A549 (cell line): ENCODE measurements at regions not wholly inside any gene's neighbourhood (a gene's known extent, or its start where the extent isn't known, plus 50 kb on each side); places are given as distances from the start of the nearest gene placed in this dataset.
"Not testable (repeated sequence)": the region's sequence is repeated elsewhere in the genome, so short reads cannot be mapped to it uniquely, and the experiment has no call there.

Experiments
- ATAC-seq, 2 experiments: fragments of 200-7000 bp in 1 of 2; fragments of >200 bp in 1 of 2; cut with Nextera tagmentation in 1 of 2; cut with Tn5 transposase in 1 of 2; 3 replicates each; pipeline versions ENCODE4 v1.8.0 to v1.9.1; 2018 to 2020; ENCODE audit warnings: mild to moderate bottlenecking in 1 of 2, moderate library complexity in 1 of 2
- CTCF ChIA-PET: fragments of 300-600 bp; sonication (Branson Sonifier 250); formaldehyde crosslinking; extraction: SDS; loops from one replicate; lab custom pipeline; 2021; ENCODE audit warnings: antibody characterized with exemption, inconsistent platforms; lab: Yijun Ruan, JAX
- POLR2A ChIA-PET: fragments of 350-600 bp; formaldehyde crosslinking; extraction: SDS; loops from one replicate; lab custom pipeline; 2021; ENCODE audit warnings: antibody characterized with exemption, inconsistent platforms; lab: Yijun Ruan, JAX
- DNase-seq, 2 experiments: peaks; one replicate each; pipeline versions ENCODE4 v3.0.0 to v3.0.0-alpha.2; 2011 to 2016; ENCODE audit warnings: low read depth in 1 of 2, low spot score in 1 of 2
- FAIRE-seq: peaks from 2 replicates; lab custom pipeline; 2011; peaks lifted over from hg19 to GRCh38; lab: Jason Lieb, UNC
- H3K27ac ChIP-seq, 2 experiments: fragments of >200 bp; sonication (Bioruptor Twin); formaldehyde crosslinking; 3 replicates each; pipeline ENCODE4 v1.5.1; 2016 to 2017
- H3K4me1 ChIP-seq: fragments of >200 bp; sonication (Bioruptor Twin); formaldehyde crosslinking; 3 replicates; pipeline ENCODE4 v1.6.1; 2016
- H3K4me2 ChIP-seq: fragments of >200 bp; sonication (Bioruptor Twin); formaldehyde crosslinking; 3 replicates; pipeline ENCODE4 v1.6.1; 2016
- H3K4me3 ChIP-seq: fragments of >200 bp; sonication (Bioruptor Twin); formaldehyde crosslinking; 3 replicates; pipeline ENCODE4 v1.5.1; 2016
- H3K9me3 ChIP-seq: fragments of >200 bp; sonication (Bioruptor Twin); formaldehyde crosslinking; 3 replicates; pipeline ENCODE4 v1.6.1; 2016
- ATOH8 ChIP-seq: fragments of 250-450 bp; sonication (Bioruptor Pico); IDR thresholded peaks from 2 replicates; pipeline ENCODE4 v1.5.0; 2020; ENCODE audit warnings: low read depth, mild to moderate bottlenecking, moderate library complexity
- CBX2 ChIP-seq: fragments of 200-600 bp; sonication (generic); IDR thresholded peaks from 2 replicates; pipeline ENCODE4 v1.6.1; 2016; ENCODE audit warnings: low read depth, mild to moderate bottlenecking, borderline replicate concordance
- CHD4 ChIP-seq: fragments of 200-600 bp; sonication (generic); IDR thresholded peaks from 2 replicates; pipeline ENCODE4 v1.6.1; 2016; ENCODE audit warnings: antibody characterized with exemption, mild to moderate bottlenecking, borderline replicate concordance
- EHF ChIP-seq: fragments of 250-450 bp; sonication (Bioruptor Pico); IDR thresholded peaks from 2 replicates; pipeline ENCODE4 v1.5.0; 2020; ENCODE audit warnings: mild to moderate bottlenecking
- FOSB ChIP-seq: fragments of 250-450 bp; sonication (Bioruptor Pico); IDR thresholded peaks from 2 replicates; pipeline ENCODE4 v1.5.0; 2020; ENCODE audit warnings: mild to moderate bottlenecking, moderate library complexity
- GATA3 ChIP-seq: IDR thresholded peaks from 2 replicates; pipeline ENCODE4 v1.6.1; 2012; ENCODE audit warnings: borderline replicate concordance
- HDAC2 ChIP-seq: fragments of 200-600 bp; sonication (generic); IDR thresholded peaks from 2 replicates; pipeline ENCODE4 v1.6.1; 2016
- HES2 ChIP-seq: fragments of >200 bp; sonication (Bioruptor Twin); formaldehyde crosslinking; IDR thresholded peaks from 2 replicates; pipeline ENCODE4 v1.6.1; 2016
- HOXB13 ChIP-seq: fragments of 250-450 bp; sonication (Bioruptor Pico); IDR thresholded peaks from 2 replicates; pipeline ENCODE4 v1.5.0; 2020; ENCODE audit warnings: low read depth, mild to moderate bottlenecking, moderate library complexity
- KDM1A ChIP-seq: fragments of 200-600 bp; sonication (generic); IDR thresholded peaks from 2 replicates; pipeline ENCODE4 v1.6.1; 2016; ENCODE audit warnings: low read depth, mild to moderate bottlenecking
- MYC ChIP-seq: IDR thresholded peaks from 2 replicates; pipeline ENCODE4 v1.6.1; 2012; ENCODE audit warnings: mild to moderate bottlenecking, inconsistent platforms, low read length, improper control_type of control experiment, borderline replicate concordance
- NR3C1 ChIP-seq: fragments of >200 bp; sonication (Bioruptor Twin); formaldehyde crosslinking; IDR thresholded peaks from 3 replicates; pipeline ENCODE4 v1.6.1; 2017
- POLR2AphosphoS2 ChIP-seq: conservative IDR thresholded peaks from 2 replicates; pipeline ENCODE4 v1.6.1; 2012; ENCODE audit warnings: low read length, improper control_type of control experiment, inconsistent platforms
- RAD21 ChIP-seq, 2 experiments: fragments of >200 bp in 1 of 2; sonication (Bioruptor Twin) in 1 of 2; formaldehyde crosslinking in 1 of 2; IDR thresholded peaks in 1 of 2; conservative IDR thresholded peaks in 1 of 2; 2 replicates in 1 of 2; 3 replicates in 1 of 2; pipeline ENCODE4 v1.6.1; 2012 to 2018; ENCODE audit warnings: inconsistent platforms in 1 of 2
- REST ChIP-seq: fragments of 200-600 bp; sonication (generic); IDR thresholded peaks from 2 replicates; pipeline ENCODE4 v1.6.1; 2016; ENCODE audit warnings: antibody characterized with exemption, mild to moderate bottlenecking, moderate library complexity
- RFX5 ChIP-seq: fragments of 450-650 bp; IDR thresholded peaks from 2 replicates; pipeline ENCODE4 v1.7.1; 2014; ENCODE audit warnings: antibody characterized with exemption, mild to moderate bottlenecking, moderate library complexity
- RNF2 ChIP-seq: fragments of 200-600 bp; sonication (generic); IDR thresholded peaks from 2 replicates; pipeline ENCODE4 v1.6.1; 2016; ENCODE audit warnings: low read depth, mild to moderate bottlenecking, antibody characterized with exemption, moderate library complexity, borderline replicate concordance
- SREBF2 ChIP-seq: fragments of 450-650 bp; IDR thresholded peaks from 2 replicates; pipeline ENCODE4 v1.6.1; 2014; ENCODE audit warnings: mild to moderate bottlenecking, moderate library complexity
- TFCP2L1 ChIP-seq: fragments of 250-450 bp; sonication (Bioruptor Pico); IDR thresholded peaks from 2 replicates; pipeline ENCODE4 v1.5.0; 2021; ENCODE audit warnings: mild to moderate bottlenecking
- WGBS: methylation state at CpG from one replicate; pipeline ENCODE4 v1.1.6; 2017; ENCODE audit errors: missing lambda C conversion rate; 5-methylcytosine and 5-hydroxymethylcytosine counted together
- TF ChIP-seq, protein P1 (sequence below): fragments of >200 bp; sonication (Bioruptor Twin); formaldehyde crosslinking; IDR thresholded peaks from 3 replicates; pipeline ENCODE4 v1.6.1; 2016
- TF ChIP-seq, protein P2 (sequence below): fragments of 150-350 bp; IDR thresholded peaks from 2 replicates; pipeline ENCODE4 v1.6.1; 2014; ENCODE audit warnings: low read depth, mild to moderate bottlenecking, low read length

GRCh38 chr20:46788763-46789091, 79.3 kb downstream of the SLC2A10 start:
- H3K9me3 ChIP-seq, POLR2A ChIA-PET, DNase-seq, H3K4me3 ChIP-seq, FAIRE-seq, ATAC-seq, H3K4me1 ChIP-seq, H3K4me2 ChIP-seq, H3K27ac ChIP-seq, CTCF ChIA-PET: not testable (repeated sequence)
- 38% methylated on average over 5 of the region's 5 CpGs for WGBS

DNA sequence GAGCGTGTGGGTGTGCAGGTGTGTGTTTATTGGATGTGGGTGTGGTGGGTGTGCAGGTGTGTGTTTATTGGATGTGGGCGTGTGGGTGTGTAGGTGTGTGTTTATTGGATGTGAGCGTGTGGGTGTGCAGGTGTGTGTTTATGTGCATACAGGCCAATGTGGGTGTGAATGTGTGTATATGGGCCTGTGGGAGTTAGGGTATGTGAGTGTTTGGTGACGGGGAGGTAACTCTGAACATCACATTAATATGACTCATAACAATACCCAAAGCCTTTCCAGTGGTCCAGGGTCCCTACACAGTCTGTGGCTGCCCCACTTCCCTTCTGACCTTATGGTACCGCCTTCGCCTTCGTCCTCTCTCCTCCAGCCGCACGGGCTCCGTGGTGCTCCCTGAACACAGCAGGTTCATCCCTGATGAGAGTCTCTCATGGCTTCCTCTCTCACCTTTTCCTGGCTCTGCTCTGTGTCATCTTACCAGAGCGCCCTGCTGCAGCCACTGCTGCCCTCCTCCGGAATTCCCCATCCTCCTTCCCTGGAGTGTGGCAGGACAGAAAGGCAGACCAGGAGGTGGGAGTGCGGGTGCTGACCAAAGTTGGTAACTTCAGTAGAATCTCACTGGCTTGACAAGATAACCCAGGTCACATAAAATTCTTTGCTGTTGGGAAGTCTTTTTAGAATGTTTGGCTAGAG, 80.0 kb downstream of the SLC2A10 start:
- Histone ChIP-seq H3K4me1 (no peaks in the 10 kb centered on the region), H3K27ac (no peak overlapping the region), H3K9me3 (no peaks in the 10 kb centered on the region), H3K4me3 (no peak overlapping the region), H3K4me2 (no peak overlapping the region)
- WGBS: 73% methylated on average over 13 of the region's 13 CpGs
- ChIA-PET POLR2A (no interaction called here), CTCF (no interaction called here)
- ATAC-seq (peak in 1 of 2 experiments; percentile 24; a peak in 1 of 6 replicates), FAIRE-seq (no peak), DNase-seq (no peak)
- TF ChIP-seq KDM1A: no peak
- TF ChIP-seq RFX5: no peak

DNA sequence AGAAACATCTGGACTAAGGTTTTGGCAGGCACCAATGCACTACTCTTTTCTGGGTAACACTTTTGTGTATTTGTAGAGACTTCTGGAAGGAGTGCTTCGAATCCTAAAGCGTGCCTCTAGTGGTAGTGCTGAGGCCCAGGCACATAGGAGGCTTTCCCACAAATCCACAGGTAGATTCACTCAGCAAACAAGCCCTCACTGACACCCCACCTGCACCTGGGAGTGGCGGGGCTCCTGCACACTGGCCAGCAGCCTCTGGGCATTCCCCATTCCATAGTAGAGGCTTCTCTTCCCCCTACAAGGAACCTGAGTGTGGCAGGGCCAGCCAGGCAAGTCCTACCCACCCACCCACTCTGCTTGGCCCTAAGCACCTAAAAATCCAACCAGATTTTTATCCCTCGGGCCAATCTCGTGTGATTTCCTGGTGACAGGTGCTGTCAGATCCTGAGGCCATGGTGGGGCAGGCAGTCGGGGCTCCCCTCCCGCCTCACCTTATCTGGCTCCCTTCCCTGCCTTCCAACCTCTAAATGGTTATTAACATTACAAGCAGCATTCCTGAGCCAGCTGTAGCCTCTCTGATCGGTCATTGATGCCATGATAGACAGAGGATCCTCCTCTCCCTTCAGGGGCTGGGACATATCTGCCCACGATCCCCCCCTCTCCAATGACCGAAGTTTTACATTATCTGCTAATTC, 82.4 kb downstream of the SLC2A10 start:
- no peak for FAIRE-seq
- WGBS: 65% methylated on average over 10 of the region's 10 CpGs
- POLR2A ChIA-PET: no interaction called here
- no peak for ATAC-seq
- no peak for DNase-seq
- H3K27ac ChIP-seq: no peak overlapping the region
- CTCF ChIA-PET: interaction anchor here (0.6 kb wide), 1 partner anchor 964 kb away, joined by 5 read pairs; no protein-coding TSS in a partner anchor
- H3K9me3 ChIP-seq: no peaks in the 10 kb centered on the region
- H3K4me2 ChIP-seq: no peak overlapping the region
- no peaks in the 10 kb centered on the region for H3K4me1 ChIP-seq
- no peak for TF ChIP-seq SREBF2
- no peak for TF ChIP-seq RAD21 (conservative IDR thresholded peaks at IDR 0.05 in 1 of 2, IDR thresholded peaks at IDR 0.05 in 1 of 2)
- TF ChIP-seq RNF2: no peak
- TF ChIP-seq, protein P1, sequence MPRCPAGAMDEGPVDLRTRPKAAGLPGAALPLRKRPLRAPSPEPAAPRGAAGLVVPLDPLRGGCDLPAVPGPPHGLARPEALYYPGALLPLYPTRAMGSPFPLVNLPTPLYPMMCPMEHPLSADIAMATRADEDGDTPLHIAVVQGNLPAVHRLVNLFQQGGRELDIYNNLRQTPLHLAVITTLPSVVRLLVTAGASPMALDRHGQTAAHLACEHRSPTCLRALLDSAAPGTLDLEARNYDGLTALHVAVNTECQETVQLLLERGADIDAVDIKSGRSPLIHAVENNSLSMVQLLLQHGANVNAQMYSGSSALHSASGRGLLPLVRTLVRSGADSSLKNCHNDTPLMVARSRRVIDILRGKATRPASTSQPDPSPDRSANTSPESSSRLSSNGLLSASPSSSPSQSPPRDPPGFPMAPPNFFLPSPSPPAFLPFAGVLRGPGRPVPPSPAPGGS: no peak
- no peak for TF ChIP-seq NR3C1
- no peak overlapping the region for H3K4me3 ChIP-seq

GRCh38 chr20:46797206-46797605, 87.8 kb downstream of the SLC2A10 start:
- ChIA-PET POLR2A (no interaction called here), CTCF (no interaction called here)
- Histone ChIP-seq H3K9me3 (no peaks in the 10 kb centered on the region), H3K27ac (no peak overlapping the region), H3K4me1 (peaks cover 7% of the 10 kb centered on the region; the same call in 2 of the 3 replicates), H3K4me3 (no peak overlapping the region), H3K4me2 (no peak overlapping the region)
- no peak for DNase-seq
- no peak for ATAC-seq
- 66% methylated on average over 5 of the region's 5 CpGs for WGBS
- FAIRE-seq: no peak
- TF ChIP-seq REST: no peak
- TF ChIP-seq EHF (CRISPR knock-in tag): no peak
- no peak for TF ChIP-seq GATA3
- no peak for TF ChIP-seq HES2
- no peak for TF ChIP-seq ATOH8
- TF ChIP-seq POLR2AphosphoS2: no peak
- TF ChIP-seq, protein P2, sequence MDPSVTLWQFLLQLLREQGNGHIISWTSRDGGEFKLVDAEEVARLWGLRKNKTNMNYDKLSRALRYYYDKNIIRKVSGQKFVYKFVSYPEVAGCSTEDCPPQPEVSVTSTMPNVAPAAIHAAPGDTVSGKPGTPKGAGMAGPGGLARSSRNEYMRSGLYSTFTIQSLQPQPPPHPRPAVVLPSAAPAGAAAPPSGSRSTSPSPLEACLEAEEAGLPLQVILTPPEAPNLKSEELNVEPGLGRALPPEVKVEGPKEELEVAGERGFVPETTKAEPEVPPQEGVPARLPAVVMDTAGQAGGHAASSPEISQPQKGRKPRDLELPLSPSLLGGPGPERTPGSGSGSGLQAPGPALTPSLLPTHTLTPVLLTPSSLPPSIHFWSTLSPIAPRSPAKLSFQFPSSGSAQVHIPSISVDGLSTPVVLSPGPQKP: no peak
- TF ChIP-seq MYC: no peak
- TF ChIP-seq CBX2: no peak
- no peak for TF ChIP-seq CHD4
- TF ChIP-seq FOSB (CRISPR knock-in tag): no peak
- no peak for TF ChIP-seq SREBF2
- no peak for TF ChIP-seq HOXB13 (CRISPR knock-in tag)
- TF ChIP-seq TFCP2L1 (CRISPR knock-in tag): no peak
- TF ChIP-seq RAD21 (conservative IDR thresholded peaks at IDR 0.05 in 1 of 2, IDR thresholded peaks at IDR 0.05 in 1 of 2): no peak
- no peak for TF ChIP-seq HDAC2
